H9 (cell line): ENCODE measurements at regions not wholly inside any gene's neighbourhood (a gene's known extent, or its start where the extent isn't known, plus 50 kb on each side); places are given as distances from the start of the nearest gene placed in this dataset.
A peak's percentile ranks its signal among the peaks of the same experiment; 100 is the strongest.

Experiments
- DNase-seq: peaks from one replicate; pipeline ENCODE4 v3.0.0-alpha.2; 2017
- H2AFZ ChIP-seq: one replicate; pipeline ENCODE4 v1.6.1; 2013; ENCODE audit warnings: mild to moderate bottlenecking, low read length, control low read depth, moderate library complexity
- H2AK5ac ChIP-seq: 2 replicates; pipeline ENCODE4 v1.6.1; 2013; ENCODE audit warnings: low read length, control low read depth, mixed read lengths; ENCODE audit not compliant: insufficient read length
- H2BK120ac ChIP-seq: one replicate; pipeline ENCODE4 v1.6.1; 2013; ENCODE audit warnings: low read depth, mild to moderate bottlenecking, low read length, control low read depth, inconsistent platforms; ENCODE audit not compliant: poor library complexity, severe bottlenecking
- H2BK12ac ChIP-seq: 2 replicates; pipeline ENCODE4 v1.6.1; 2013; ENCODE audit warnings: low read length, control low read depth, mixed read lengths, low read depth; ENCODE audit not compliant: insufficient read length
- H2BK15ac ChIP-seq: 2 replicates; pipeline ENCODE4 v1.6.1; 2013; ENCODE audit warnings: low read depth, low read length, control low read depth
- H2BK20ac ChIP-seq: one replicate; pipeline ENCODE4 v1.6.1; 2013; ENCODE audit warnings: low read depth, mild to moderate bottlenecking, low read length, control low read depth, inconsistent platforms; ENCODE audit not compliant: poor library complexity, severe bottlenecking
- H2BK5ac ChIP-seq: 2 replicates; pipeline ENCODE4 v1.6.1; 2013; ENCODE audit warnings: low read length, control low read depth, mixed read lengths; ENCODE audit not compliant: insufficient read length
- H3K14ac ChIP-seq: 2 replicates; pipeline ENCODE4 v1.6.1; 2013; ENCODE audit warnings: low read length, control low read depth; ENCODE audit not compliant: insufficient read depth
- H3K18ac ChIP-seq: 2 replicates; pipeline ENCODE4 v1.6.1; 2013; ENCODE audit warnings: low read depth, mild to moderate bottlenecking, mixed read lengths, low read length, control low read depth; ENCODE audit not compliant: insufficient read length
- H3K23ac ChIP-seq: 2 replicates; pipeline ENCODE4 v1.6.1; 2013; ENCODE audit warnings: low read length, control low read depth, mixed read lengths, low read depth; ENCODE audit not compliant: insufficient read length
- H3K23me2 ChIP-seq: 2 replicates; pipeline ENCODE4 v1.6.1; 2013; ENCODE audit warnings: low read depth, mild to moderate bottlenecking, mixed read lengths, low read length, control low read depth; ENCODE audit not compliant: insufficient read length, poor library complexity, severe bottlenecking
- H3K27ac ChIP-seq: 2 replicates; pipeline ENCODE4 v1.5.1; 2013; ENCODE audit warnings: low read length, control low read depth, mixed read lengths, low read depth; ENCODE audit not compliant: insufficient read length
- H3K27me3 ChIP-seq: 2 replicates; pipeline ENCODE4 v1.6.1; 2013; ENCODE audit warnings: low read length, control low read depth, inconsistent platforms; ENCODE audit not compliant: insufficient read depth
- H3K4ac ChIP-seq: 2 replicates; pipeline ENCODE4 v1.6.1; 2013; ENCODE audit warnings: low read depth, mild to moderate bottlenecking, control low read depth, inconsistent platforms, low read length, moderate library complexity
- H3K4me1 ChIP-seq: 2 replicates; pipeline ENCODE4 v1.6.1; 2013; ENCODE audit warnings: low read length, control low read depth, inconsistent platforms; ENCODE audit not compliant: insufficient read depth
- H3K4me2 ChIP-seq: 2 replicates; pipeline ENCODE4 v1.6.1; 2013; ENCODE audit warnings: low read length, control low read depth, mixed read lengths; ENCODE audit not compliant: insufficient read length, insufficient read depth
- H3K56ac ChIP-seq: 2 replicates; pipeline ENCODE4 v1.6.1; 2013; ENCODE audit warnings: low read depth, mild to moderate bottlenecking, mixed read lengths, low read length, control low read depth; ENCODE audit not compliant: insufficient read length
- H3K79me1 ChIP-seq: 2 replicates; pipeline ENCODE4 v1.6.1; 2013; ENCODE audit warnings: low read depth, mild to moderate bottlenecking, moderate library complexity, low read length, control low read depth, inconsistent platforms; ENCODE audit not compliant: insufficient read depth, poor library complexity, severe bottlenecking
- H3K79me2 ChIP-seq: 2 replicates; pipeline ENCODE4 v1.6.1; 2013; ENCODE audit warnings: low read length, control low read depth, inconsistent platforms; ENCODE audit not compliant: insufficient read depth
- H3K9ac ChIP-seq: 2 replicates; pipeline ENCODE4 v1.6.1; 2013; ENCODE audit warnings: low read length, control low read depth, mixed read lengths; ENCODE audit not compliant: insufficient read length; ENCODE audit errors: extremely low read depth
- H3K9me3 ChIP-seq: one replicate; pipeline ENCODE4 v1.6.1; 2013; ENCODE audit warnings: low read depth, low read length, inconsistent platforms; ENCODE audit not compliant: control insufficient read depth
- H3T11ph ChIP-seq: one replicate; pipeline ENCODE4 v1.6.1; 2013; ENCODE audit warnings: mild to moderate bottlenecking, low read length, control low read depth, inconsistent platforms
- H4K20me1 ChIP-seq: one replicate; pipeline ENCODE4 v1.6.1; 2013; ENCODE audit not compliant: control insufficient read depth, insufficient read length, insufficient read depth
- H4K5ac ChIP-seq: 2 replicates; pipeline ENCODE4 v1.6.1; 2013; ENCODE audit warnings: low read depth, mild to moderate bottlenecking, mixed read lengths, low read length, control low read depth; ENCODE audit not compliant: insufficient read length
- H4K8ac ChIP-seq: replicated peaks from 2 replicates; pipeline ENCODE4 v1.6.1; 2013; ENCODE audit warnings: low read length, control low read depth, mixed read lengths, low read depth; ENCODE audit not compliant: insufficient read length
- H4K91ac ChIP-seq: 2 replicates; pipeline ENCODE4 v1.6.1; 2013; ENCODE audit warnings: low read depth, mild to moderate bottlenecking, moderate library complexity, mixed read lengths, low read length, control low read depth; ENCODE audit not compliant: insufficient read length
- H3K27ac Mint-ChIP-seq, 3 experiments: 2 replicates in 2 of 3; 3 replicates in 1 of 3; pipeline ENCODE4 v1.8.0; 2020 to 2021; ENCODE audit warnings: mixed read lengths in 3 of 3, mild to moderate bottlenecking in 1 of 3, moderate library complexity in 1 of 3
- H3K27me3 Mint-ChIP-seq: 2 replicates; pipeline ENCODE4 v1.8.0; 2021; ENCODE audit warnings: low read depth, mild to moderate bottlenecking, moderate library complexity, mixed read lengths
- H3K36me3 Mint-ChIP-seq, 3 experiments: 2 replicates in 2 of 3; 3 replicates in 1 of 3; pipeline ENCODE4 v1.8.0; 2020 to 2021; ENCODE audit warnings: low read depth in 3 of 3, mixed read lengths in 3 of 3; ENCODE audit not compliant: insufficient read depth in 1 of 3
- H3K4me1 Mint-ChIP-seq, 2 experiments: 2 replicates each; pipeline ENCODE4 v1.8.0; 2020; ENCODE audit warnings: mixed read lengths in 2 of 2
- H3K4me3 Mint-ChIP-seq, 2 experiments: 2 replicates in 1 of 2; 3 replicates in 1 of 2; pipeline ENCODE4 v1.8.0; 2020 to 2021; ENCODE audit warnings: mild to moderate bottlenecking in 2 of 2, mixed read lengths in 2 of 2, moderate library complexity in 1 of 2
- H3K9me3 Mint-ChIP-seq, 2 experiments: 2 replicates in 1 of 2; 3 replicates in 1 of 2; pipeline ENCODE4 v1.8.0; 2020; ENCODE audit warnings: mild to moderate bottlenecking in 2 of 2, mixed read lengths in 2 of 2, moderate library complexity in 1 of 2
- WGBS: extraction: QIAGEN DNeasy Blood & Tissue Kit; methylation state at CpG from one replicate; pipeline ENCODE4 v1.1.7; 2013; ENCODE audit warnings: missing lambda C conversion rate, low lambda C conversion rate, mixed read lengths; ENCODE audit not compliant: insufficient read length; ENCODE audit errors: extremely low coverage; 5-methylcytosine and 5-hydroxymethylcytosine counted together
- TF ChIP-seq, protein P1 (sequence below): fragments of 200-600 bp; sonication (generic); conservative IDR thresholded peaks from 3 replicates; pipeline ENCODE4 v1.8.0; 2021; ENCODE audit warnings: antibody characterized with exemption, mild to moderate bottlenecking

DNA sequence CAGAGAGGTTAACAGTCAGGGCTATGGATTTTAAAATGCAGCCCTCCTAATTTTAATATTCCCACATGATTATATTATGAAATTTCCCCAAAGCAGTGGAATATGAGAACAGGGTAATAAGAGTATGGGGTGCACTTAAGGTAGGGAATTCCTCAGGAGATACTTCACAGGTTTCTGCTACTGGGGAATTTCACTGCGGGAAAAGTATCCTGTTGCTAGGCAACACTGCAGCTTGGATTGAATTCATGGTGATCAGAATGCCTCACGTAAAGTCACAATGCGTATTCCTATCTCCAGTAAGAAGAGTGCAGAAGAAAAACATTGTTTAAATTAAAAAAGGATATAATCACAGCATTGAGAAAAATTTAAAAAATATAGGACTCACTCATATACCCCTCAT, 398.1 kb upstream of the RPS6KA3 start:
- Histone ChIP-seq H3K4ac (no peak overlapping the region), H4K20me1 (no peaks in the 10 kb centered on the region), H3K56ac (no peak overlapping the region), H3K79me2 (no peaks in the 10 kb centered on the region), H4K8ac (no peak overlapping the region), H3K4me2 (no peak overlapping the region), H3K79me1 (no peaks in the 10 kb centered on the region), H3K27me3 (no peaks in the 10 kb centered on the region), H3K27ac (no peak overlapping the region), H2BK20ac (no peak overlapping the region), H3K4me1 (no peaks in the 10 kb centered on the region), H3K18ac (no peak overlapping the region), H3T11ph (no peak overlapping the region), H3K14ac (no peak overlapping the region), H3K23ac (no peak overlapping the region), H2AFZ (no peak overlapping the region), H2BK12ac (no peak overlapping the region), H3K9ac (no peak overlapping the region), H4K91ac (no peak overlapping the region), H2BK15ac (no peak overlapping the region), H2BK5ac (no peak overlapping the region), H2BK120ac (no peak overlapping the region), H2AK5ac (no peak overlapping the region), H3K23me2 (no peaks in the 10 kb centered on the region), H4K5ac (no peak overlapping the region), H3K9me3 (peaks cover 23% of the 10 kb centered on the region)
- Mint-ChIP-seq H3K27ac (no peak overlapping the region), H3K4me1 (peaks cover 22 to 32% of the 10 kb centered on the region in 2 experiments), H3K27me3 (no peaks in the 10 kb centered on the region; the same call in 1 of the 2 replicates), H3K4me3 (no peak overlapping the region), H3K36me3 (no peaks in the 10 kb centered on the region; a peak in 1 of 7 replicates), H3K9me3 (peaks cover 0 to 28% of the 10 kb centered on the region in 2 experiments; a peak in 3 of 5 replicates)
- TF ChIP-seq, protein P1, sequence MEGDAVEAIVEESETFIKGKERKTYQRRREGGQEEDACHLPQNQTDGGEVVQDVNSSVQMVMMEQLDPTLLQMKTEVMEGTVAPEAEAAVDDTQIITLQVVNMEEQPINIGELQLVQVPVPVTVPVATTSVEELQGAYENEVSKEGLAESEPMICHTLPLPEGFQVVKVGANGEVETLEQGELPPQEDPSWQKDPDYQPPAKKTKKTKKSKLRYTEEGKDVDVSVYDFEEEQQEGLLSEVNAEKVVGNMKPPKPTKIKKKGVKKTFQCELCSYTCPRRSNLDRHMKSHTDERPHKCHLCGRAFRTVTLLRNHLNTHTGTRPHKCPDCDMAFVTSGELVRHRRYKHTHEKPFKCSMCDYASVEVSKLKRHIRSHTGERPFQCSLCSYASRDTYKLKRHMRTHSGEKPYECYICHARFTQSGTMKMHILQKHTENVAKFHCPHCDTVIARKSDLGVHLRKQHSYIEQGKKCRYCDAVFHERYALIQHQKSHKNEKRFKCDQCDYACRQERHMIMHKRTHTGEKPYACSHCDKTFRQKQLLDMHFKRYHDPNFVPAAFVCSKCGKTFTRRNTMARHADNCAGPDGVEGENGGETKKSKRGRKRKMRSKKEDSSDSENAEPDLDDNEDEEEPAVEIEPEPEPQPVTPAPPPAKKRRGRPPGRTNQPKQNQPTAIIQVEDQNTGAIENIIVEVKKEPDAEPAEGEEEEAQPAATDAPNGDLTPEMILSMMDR = no peak
- DNase-seq = peak; percentile 28
- no CpG with 5 or more reads among the region's 3 CpGs for WGBS
